HG03469 (cell line): ENCODE measurements at regions not wholly inside any gene's neighbourhood (a gene's known extent, or its start where the extent isn't known, plus 50 kb on each side); places are given as distances from the start of the nearest gene placed in this dataset.
"Not testable (repeated sequence)": the region's sequence is repeated elsewhere in the genome, so short reads cannot be mapped to it uniquely, and the experiment has no call there.

ENCODE experiments used
- ATAC-seq: cut with Tn5 transposase; IDR thresholded peaks from one replicate; pipeline ENCODE4 v1.9.1; 2021; ENCODE audit warnings: mild to moderate bottlenecking, moderate library complexity, moderate number of reproducible peaks; ENCODE audit not compliant: unreplicated experiment

GRCh38 chr18:78508228-78508824 is 471.3 kb upstream of the SALL3 start:
- ATAC-seq: not testable (repeated sequence)

- no peak for ATAC-seq
Measured at GRCh38 chr18:78510091-78510490, 469.5 kb upstream of the SALL3 start.

GRCh38 chr18:78510636-78511035 is 469.0 kb upstream of the SALL3 start:
- ATAC-seq: no peak

DNA sequence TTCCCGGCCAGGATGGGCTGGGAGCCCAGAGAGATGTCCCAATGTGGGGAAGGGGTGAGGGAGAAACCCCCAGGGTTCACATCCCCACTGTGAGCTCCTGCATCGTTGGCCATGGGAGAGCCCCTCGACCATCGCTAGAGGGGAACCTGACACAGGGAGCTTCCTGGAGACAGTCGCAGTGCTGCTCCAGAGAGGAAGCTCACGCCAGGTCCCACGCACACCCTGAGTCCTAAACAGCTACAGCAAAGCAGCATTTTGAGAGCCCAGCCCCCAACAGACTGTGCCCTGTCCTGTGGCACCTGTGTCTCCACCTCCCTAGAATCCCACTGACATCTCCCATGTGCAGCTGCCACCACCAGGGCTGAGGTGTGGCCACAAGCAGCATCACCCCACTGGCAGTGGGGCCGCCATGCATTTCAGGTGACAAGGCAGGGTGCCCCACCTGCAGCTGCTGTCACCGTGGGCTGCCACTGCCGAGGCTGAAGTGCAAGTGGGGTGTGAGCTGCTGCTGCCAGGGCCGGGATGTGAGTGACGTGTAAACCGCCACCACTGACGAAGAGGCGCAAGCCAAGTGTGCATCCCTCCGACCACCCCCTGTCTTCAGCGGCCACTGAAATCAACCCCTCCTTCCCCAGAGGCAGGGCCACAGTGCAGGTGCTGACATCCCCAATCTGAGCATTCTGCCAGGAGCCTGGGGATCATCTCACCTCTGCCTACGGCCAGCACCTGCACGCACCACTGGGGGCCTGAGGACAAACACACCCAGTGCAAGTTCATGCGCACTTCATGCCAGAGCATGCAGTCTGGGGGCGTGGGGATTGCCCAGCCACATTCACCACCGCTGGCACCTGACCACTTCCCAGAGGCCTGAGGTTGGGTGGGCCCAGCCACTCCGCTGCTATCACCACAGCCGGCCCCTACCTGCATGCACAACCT is 467.7 kb upstream of the SALL3 start:
- no peak for ATAC-seq

DNA sequence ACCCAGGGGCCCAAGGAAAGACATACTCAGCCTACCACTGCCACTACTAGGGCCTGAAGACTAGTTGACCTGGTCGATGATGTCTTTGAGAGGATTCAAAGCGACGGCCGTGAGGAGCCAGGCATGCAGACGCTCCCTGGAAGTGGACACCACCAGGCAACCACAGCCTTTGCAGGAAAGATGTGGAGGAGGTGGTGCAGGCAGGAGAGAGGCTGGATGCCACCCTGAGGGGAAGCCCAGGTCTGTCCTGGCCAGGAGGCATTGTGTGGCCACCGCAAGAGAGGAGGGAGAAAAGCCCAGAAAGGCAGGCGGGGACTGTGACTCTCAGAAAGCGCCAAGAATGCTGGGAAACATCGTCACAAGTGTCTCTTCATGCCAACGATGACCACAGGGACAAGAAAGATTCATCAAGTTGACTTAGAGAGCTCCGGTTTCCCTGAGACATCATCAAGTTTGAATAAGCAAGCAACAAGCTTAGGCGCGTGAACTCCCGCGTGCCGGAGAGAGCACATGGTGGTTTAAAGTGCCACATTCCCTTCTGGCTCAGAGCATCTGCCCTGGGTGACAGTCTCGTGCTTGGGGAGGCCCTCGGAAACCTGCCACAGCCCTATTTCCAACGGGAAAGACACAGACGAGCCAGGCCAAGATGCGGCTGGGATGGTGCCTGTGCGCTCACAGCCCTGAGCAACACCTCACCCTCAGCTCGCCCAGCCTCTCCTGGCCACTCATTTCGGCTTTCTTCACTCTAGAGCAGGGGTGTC is 464.5 kb upstream of the SALL3 start:
- ATAC-seq: no peak

GRCh38 chr18:78517328-78517727 is 462.3 kb upstream of the SALL3 start:
- no peak for ATAC-seq

DNA sequence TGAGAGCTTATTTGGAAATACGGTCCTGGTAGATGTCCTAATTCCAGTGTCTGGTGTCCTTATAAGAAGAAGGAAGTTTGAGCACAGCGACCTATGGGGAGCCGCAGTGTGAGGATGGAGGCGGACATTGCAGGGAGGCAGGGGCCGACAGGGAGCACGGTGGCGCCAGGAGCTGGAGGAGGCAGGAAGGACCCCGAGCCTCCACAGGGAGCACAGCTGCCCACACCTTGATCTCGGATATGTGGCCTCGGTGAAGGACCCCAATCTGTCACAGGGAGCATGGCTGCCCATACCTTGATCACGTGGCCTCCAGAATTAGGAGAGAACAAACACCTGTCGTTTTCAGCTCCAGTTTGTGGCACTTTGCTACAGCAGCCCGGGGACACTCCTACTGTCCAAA is 461.6 kb upstream of the SALL3 start:
- ATAC-seq: no peak

DNA sequence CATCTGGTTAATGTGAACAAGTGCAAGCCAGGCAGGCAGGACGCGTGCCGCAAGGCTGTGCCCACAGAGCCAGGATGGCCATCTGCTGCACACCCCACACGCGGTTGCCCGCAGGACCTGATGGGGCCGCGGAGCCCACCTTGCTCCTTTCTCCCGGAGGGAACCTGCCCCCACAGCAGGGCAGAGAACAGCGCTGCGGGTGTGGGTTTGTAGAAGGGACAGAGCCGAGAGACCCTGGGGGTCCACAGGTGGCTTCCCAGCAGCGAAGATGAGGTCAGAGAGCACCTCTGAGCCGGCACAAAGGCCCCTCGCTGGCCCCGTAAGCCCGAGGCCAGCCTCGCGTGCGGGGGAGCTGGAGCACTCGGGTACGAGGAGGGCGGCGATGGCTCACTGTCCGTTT is 460.8 kb upstream of the SALL3 start:
- ATAC-seq: no peak

GRCh38 chr18:78519394-78520062 is 460.1 kb upstream of the SALL3 start:
- ATAC-seq: no peak

- ATAC-seq: no peak
Measured at GRCh38 chr18:78521136-78521535, 458.5 kb upstream of the SALL3 start.

DNA sequence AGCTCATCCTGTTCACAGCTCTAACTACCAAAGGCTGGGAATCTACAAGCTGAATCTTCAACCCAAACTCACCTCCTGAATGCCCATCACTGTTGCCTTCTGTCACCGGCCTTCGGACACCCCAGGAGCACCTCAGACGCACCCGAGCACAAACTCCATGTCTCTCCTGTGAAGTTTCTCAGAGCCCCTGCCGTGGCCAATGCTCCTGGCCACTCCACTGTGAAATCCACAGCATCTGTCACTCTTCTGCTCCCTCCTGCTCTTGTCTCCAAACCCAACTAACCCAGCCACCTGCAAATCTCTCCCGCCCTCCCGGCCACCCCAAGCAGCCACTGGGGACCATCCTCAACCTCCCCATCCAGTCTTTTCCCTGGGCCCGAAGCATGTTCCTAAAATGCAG is 457.9 kb upstream of the SALL3 start:
- ATAC-seq: no peak

- no peak for ATAC-seq
Measured at GRCh38 chr18:78522507-78522906, 457.1 kb upstream of the SALL3 start.

- no peak for ATAC-seq
Measured at GRCh38 chr18:78523850-78524249, 455.8 kb upstream of the SALL3 start.

DNA sequence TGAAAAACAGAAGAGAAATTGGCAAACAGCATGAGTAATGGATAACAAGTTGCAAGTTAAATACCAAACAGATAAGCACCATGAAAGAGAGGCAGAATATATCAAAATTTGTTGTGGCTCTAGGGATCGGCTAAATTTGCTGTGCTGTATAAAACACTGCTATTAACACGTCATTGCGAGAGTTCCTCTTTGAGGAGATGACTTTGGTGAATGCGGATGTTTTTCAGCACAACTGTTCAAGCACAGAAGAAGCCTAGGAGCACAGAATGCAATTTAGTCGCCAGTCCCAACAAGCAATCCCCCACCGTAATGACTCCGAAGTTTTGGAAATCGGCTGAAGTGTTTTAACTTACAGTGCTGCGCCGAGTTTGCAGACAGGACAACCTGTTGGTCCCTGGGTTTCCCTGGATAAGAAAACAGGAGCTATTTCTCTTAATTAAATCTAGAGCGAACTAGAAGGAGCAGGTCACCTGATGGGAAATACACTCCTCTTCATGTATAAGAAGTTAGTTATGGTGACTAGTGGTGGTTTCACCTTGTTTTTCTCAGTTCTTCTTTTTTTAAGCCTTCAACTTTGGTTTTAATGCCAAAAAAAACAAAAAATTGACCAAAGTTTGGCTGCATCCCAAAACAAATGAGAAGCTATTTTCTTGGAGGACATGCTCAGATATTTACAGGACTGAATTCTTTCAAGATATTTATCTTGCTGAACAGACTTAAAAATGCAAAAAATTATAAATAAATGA is 454.1 kb upstream of the SALL3 start:
- no peak for ATAC-seq

DNA sequence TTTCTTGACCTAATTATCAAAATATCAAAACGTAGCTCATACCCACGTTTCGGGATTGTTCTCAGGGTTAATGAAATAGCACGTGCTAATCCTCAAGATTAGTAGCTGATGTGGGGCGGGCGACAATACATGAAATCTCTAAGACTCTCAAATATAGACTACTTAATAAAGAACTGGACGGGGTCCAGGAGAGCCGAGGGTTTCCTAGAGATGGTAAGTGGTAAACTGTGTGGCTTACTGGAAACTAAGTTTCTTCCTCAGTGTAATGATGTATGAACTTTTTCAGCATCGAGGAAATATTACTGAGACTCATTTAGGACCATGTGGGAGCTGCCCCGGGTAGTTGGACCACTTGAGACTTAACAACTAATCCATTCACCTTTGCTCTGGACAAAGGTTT is 453.3 kb upstream of the SALL3 start:
- no peak for ATAC-seq

DNA sequence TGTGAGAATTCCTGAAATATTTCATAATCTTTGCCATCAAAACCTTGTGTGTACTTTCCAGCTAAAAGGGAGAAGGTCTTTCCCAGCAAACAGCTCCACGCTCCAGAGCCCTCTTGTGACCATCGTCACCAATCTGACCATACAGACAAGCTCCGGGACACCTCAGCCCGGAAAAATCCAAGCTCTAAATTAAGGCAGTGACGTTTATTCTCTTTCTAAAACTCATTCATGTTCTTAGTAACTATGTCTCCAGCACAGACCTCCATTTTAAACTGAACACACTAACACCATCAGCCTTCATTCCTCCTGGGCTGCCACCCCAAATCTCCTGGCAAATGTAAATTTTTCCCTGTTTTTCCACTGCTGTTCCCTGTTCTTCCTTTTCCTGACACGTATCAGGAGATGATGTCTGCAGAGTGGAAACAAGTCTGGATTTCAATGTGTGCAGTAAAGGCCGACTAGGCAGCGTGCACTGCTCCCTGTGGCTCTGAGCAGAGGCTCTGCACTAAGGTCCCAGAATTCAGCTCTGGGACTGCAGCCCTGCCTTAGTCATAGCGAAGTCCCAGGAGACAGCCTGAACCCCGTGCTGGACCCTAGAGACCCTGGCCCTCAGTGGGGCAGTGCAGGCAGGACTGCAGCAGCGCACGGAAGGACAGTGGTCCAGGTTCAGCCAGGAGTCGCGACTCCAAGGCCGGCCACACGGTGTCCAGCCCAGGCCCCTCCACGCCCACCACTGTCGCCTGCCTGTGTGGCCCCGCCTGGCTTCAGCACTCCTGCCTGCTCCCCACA is 452.5 kb upstream of the SALL3 start:
- ATAC-seq: no peak

DNA sequence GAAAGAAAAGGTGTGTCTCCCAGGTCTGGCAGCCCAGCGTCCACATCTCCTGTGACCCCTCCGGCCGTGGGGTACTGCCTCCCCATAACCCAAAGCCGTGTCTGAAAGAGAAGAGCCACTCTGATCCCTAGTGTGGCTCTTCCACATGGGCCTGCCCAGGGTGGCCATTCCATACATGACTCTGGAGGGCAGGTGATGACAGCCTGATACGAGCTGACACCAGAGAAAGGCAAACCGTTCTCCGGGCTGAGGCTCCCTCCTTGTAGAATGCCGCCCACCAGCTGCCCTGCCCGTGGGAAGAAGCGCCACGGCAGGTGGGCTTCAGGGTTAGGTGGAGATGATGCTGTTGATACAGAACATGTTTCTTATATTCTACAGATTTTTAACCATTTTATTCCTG is 451.6 kb upstream of the SALL3 start:
- no peak for ATAC-seq

- no peak for ATAC-seq
Measured at GRCh38 chr18:78528411-78529258, 451.0 kb upstream of the SALL3 start.

GRCh38 chr18:78531637-78532036 is 448.0 kb upstream of the SALL3 start:
- ATAC-seq: no peak
